NOMO-1 treated with dmso at 0.1 percent for 144 hours (cell line): ENCODE measurements at regions not wholly inside any gene's neighbourhood (a gene's known extent, or its start where the extent isn't known, plus 50 kb on each side); places are given as distances from the start of the nearest gene placed in this dataset.

Source experiments
- DNase-seq: peaks from one replicate; lab custom pipeline; 2025; ENCODE audit not compliant: unreplicated experiment; lab: John Stamatoyannopoulos, UW

GRCh38 chr2:181240844-181241243, 216.3 kb upstream of the ITGA4 start:
- DNase-seq: no peak

GRCh38 chr2:181241366-181241765, 215.8 kb upstream of the ITGA4 start:
- DNase-seq: no peak

- DNase-seq: no peak
Observed at GRCh38 chr2:181241797-181242196, 215.4 kb upstream of the ITGA4 start.

GRCh38 chr2:181242262-181242661, 214.9 kb upstream of the ITGA4 start:
- no peak for DNase-seq

GRCh38 chr2:181243319-181243718, 213.9 kb upstream of the ITGA4 start:
- DNase-seq: no peak

GRCh38 chr2:181250691-181251090, 206.5 kb upstream of the ITGA4 start:
- no peak for DNase-seq

GRCh38 chr2:181252262-181253148, 204.7 kb upstream of the ITGA4 start:
- DNase-seq: peak; percentile 82

GRCh38 chr2:181253438-181253837, 203.7 kb upstream of the ITGA4 start:
- no peak for DNase-seq

- peak; percentile 16 for DNase-seq
Observed at GRCh38 chr2:181255651-181256050, 201.5 kb upstream of the ITGA4 start.

- DNase-seq: no peak
Observed at GRCh38 chr2:181258720-181259119, 198.5 kb upstream of the ITGA4 start.

- peak; percentile 20 for DNase-seq
Observed at GRCh38 chr2:181262782-181263181, 194.4 kb upstream of the ITGA4 start.

GRCh38 chr2:181264001-181264400, 193.2 kb upstream of the ITGA4 start:
- no peak for DNase-seq

GRCh38 chr2:181264441-181264840, 192.7 kb upstream of the ITGA4 start:
- no peak for DNase-seq

GRCh38 chr2:181266614-181267013, 190.6 kb upstream of the ITGA4 start:
- no peak for DNase-seq

- no peak for DNase-seq
Observed at GRCh38 chr2:181268174-181268867, 188.9 kb upstream of the ITGA4 start.

GRCh38 chr2:181273986-181274385, 183.2 kb upstream of the ITGA4 start:
- DNase-seq: no peak

GRCh38 chr2:181275643-181276070, 181.5 kb upstream of the ITGA4 start:
- DNase-seq: no peak

GRCh38 chr2:181281206-181281832, 175.9 kb upstream of the ITGA4 start:
- no peak for DNase-seq

- no peak for DNase-seq
Observed at GRCh38 chr2:181285116-181285515, 172.1 kb upstream of the ITGA4 start.

GRCh38 chr2:181289698-181290097, 167.5 kb upstream of the ITGA4 start:
- DNase-seq: no peak

- no peak for DNase-seq
Observed at GRCh38 chr2:181290182-181290581, 167.0 kb upstream of the ITGA4 start.

GRCh38 chr2:181294979-181295378, 162.2 kb upstream of the ITGA4 start:
- no peak for DNase-seq
